ENCODE measurements at regions not wholly inside any gene's neighbourhood (a gene's known extent, or its start where the extent isn't known, plus 50 kb on each side); places are given as distances from the start of the nearest gene placed in this dataset.
A peak's percentile ranks its signal among the peaks of the same experiment; 100 is the strongest.

GRCh38 chr19:30171138-30171635 is 201.0 kb upstream of the ZNF536 start (continued):
- TF ChIP-seq ZNF692 (tag by site-specific recombination; IDR thresholded peaks at IDR 0.05) (no peak), ZBTB21 (tag by site-specific recombination; IDR thresholded peaks at IDR 0.05) (no peak), REPIN1 (tag by site-specific recombination; IDR thresholded peaks at IDR 0.05; ENCODE audit: low read depth) (no peak), ZNF571 (tag by site-specific recombination; IDR thresholded peaks at IDR 0.05) (0 out of 2 replicates have a peak, but pooled peaks have one; percentile 90), ZXDB (tag by site-specific recombination; IDR thresholded peaks at IDR 0.05) (no peak), ZSCAN30 (tag by site-specific recombination; IDR thresholded peaks at IDR 0.05) (no peak), HOXD13 (CRISPR knock-in tag; IDR thresholded peaks at IDR 0.05; ENCODE audit: borderline replicate concordance) (no peak), ZNF514 (tag by site-specific recombination; IDR thresholded peaks at IDR 0.05) (peak; percentile 1; the same call in 1 of the 2 replicates), TSHZ1 (tag by site-specific recombination; IDR thresholded peaks at IDR 0.05; ENCODE audit: borderline replicate concordance) (no peak), ZNF239 (tag by site-specific recombination; IDR thresholded peaks at IDR 0.05) (no peak; the same call in none of the 2 replicates), ZNF155 (tag by site-specific recombination; IDR thresholded peaks at IDR 0.05) (no peak; the same call in 1 of the 2 replicates), SP7 (tag by site-specific recombination; IDR thresholded peaks at IDR 0.05) (no peak), ZNF560 (tag by site-specific recombination; IDR thresholded peaks at IDR 0.05; ENCODE audit: borderline replicate concordance) (no peak), ZBTB6 (tag by site-specific recombination; IDR thresholded peaks at IDR 0.05) (no peak), ZIC2 (tag by site-specific recombination; IDR thresholded peaks at IDR 0.05) (no peak), ZNF558 (tag by site-specific recombination; IDR thresholded peaks at IDR 0.05) (no peak), ZNF707 (tag by site-specific recombination; IDR thresholded peaks at IDR 0.05) (peak; percentile 45; the same call in 1 of the 2 replicates), ZNF10 (tag by site-specific recombination; IDR thresholded peaks at IDR 0.05) (no peak), ZNF335 (tag by site-specific recombination; conservative IDR thresholded peaks at IDR 0.05) (no peak), ZNF138 (tag by site-specific recombination; IDR thresholded peaks at IDR 0.05; ENCODE audit: borderline replicate concordance) (no peak), ZBTB20 (tag by site-specific recombination; IDR thresholded peaks at IDR 0.05) (0 out of 2 replicates have a peak, but pooled peaks have one; percentile 22)
- TF ChIP-seq, protein P1, sequence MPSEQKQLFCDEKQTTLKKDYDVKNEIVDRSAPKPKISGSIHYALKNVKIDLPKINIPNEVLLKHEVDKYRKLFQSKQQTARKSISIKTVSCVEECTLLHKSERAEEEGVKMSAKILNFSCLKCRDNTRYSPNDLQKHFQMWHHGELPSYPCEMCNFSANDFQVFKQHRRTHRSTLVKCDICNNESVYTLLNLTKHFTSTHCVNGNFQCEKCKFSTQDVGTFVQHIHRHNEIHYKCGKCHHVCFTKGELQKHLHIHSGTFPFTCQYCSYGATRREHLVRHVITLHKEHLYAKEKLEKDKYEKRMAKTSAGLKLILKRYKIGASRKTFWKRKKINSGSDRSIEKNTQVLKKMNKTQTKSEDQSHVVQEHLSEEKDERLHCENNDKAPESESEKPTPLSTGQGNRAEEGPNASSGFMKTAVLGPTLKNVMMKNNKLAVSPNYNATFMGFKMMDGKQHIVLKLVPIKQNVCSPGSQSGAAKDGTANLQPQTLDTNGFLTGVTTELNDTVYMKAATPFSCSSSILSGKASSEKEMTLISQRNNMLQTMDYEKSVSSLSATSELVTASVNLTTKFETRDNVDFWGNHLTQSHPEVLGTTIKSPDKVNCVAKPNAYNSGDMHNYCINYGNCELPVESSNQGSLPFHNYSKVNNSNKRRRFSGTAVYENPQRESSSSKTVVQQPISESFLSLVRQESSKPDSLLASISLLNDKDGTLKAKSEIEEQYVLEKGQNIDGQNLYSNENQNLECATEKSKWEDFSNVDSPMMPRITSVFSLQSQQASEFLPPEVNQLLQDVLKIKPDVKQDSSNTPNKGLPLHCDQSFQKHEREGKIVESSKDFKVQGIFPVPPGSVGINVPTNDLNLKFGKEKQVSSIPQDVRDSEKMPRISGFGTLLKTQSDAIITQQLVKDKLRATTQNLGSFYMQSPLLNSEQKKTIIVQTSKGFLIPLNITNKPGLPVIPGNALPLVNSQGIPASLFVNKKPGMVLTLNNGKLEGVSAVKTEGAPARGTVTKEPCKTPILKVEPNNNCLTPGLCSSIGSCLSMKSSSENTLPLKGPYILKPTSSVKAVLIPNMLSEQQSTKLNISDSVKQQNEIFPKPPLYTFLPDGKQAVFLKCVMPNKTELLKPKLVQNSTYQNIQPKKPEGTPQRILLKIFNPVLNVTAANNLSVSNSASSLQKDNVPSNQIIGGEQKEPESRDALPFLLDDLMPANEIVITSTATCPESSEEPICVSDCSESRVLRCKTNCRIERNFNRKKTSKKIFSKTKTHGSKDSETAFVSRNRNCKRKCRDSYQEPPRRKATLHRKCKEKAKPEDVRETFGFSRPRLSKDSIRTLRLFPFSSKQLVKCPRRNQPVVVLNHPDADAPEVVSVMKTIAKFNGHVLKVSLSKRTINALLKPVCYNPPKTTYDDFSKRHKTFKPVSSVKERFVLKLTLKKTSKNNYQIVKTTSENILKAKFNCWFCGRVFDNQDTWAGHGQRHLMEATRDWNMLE (tag by site-specific recombination; conservative IDR thresholded peaks at IDR 0.05; ENCODE audit: low read depth), result no peak
- TF ChIP-seq, protein P2, sequence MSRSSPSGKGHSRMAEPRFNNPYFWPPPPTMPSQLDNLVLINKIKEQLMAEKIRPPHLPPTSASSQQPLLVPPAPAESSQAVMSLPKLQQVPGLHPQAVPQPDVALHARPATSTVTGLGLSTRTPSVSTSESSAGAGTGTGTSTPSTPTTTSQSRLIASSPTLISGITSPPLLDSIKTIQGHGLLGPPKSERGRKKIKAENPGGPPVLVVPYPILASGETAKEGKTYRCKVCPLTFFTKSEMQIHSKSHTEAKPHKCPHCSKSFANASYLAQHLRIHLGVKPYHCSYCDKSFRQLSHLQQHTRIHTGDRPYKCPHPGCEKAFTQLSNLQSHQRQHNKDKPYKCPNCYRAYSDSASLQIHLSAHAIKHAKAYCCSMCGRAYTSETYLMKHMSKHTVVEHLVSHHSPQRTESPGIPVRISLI (tag by site-specific recombination; IDR thresholded peaks at IDR 0.05), result no peak
- TF ChIP-seq, protein P3, sequence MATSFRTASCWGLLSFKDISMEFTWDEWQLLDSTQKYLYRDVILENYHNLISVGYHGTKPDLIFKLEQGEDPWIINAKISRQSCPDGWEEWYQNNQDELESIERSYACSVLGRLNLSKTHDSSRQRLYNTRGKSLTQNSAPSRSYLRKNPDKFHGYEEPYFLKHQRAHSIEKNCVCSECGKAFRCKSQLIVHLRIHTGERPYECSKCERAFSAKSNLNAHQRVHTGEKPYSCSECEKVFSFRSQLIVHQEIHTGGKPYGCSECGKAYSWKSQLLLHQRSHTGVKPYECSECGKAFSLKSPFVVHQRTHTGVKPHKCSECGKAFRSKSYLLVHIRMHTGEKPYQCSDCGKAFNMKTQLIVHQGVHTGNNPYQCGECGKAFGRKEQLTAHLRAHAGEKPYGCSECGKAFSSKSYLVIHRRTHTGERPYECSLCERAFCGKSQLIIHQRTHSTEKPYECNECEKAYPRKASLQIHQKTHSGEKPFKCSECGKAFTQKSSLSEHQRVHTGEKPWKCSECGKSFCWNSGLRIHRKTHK (tag by site-specific recombination; IDR thresholded peaks at IDR 0.05), result no peak
- TF ChIP-seq, protein P4, sequence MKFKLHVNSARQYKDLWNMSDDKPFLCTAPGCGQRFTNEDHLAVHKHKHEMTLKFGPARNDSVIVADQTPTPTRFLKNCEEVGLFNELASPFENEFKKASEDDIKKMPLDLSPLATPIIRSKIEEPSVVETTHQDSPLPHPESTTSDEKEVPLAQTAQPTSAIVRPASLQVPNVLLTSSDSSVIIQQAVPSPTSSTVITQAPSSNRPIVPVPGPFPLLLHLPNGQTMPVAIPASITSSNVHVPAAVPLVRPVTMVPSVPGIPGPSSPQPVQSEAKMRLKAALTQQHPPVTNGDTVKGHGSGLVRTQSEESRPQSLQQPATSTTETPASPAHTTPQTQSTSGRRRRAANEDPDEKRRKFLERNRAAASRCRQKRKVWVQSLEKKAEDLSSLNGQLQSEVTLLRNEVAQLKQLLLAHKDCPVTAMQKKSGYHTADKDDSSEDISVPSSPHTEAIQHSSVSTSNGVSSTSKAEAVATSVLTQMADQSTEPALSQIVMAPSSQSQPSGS (tag by site-specific recombination; IDR thresholded peaks at IDR 0.05; ENCODE audit: low read depth), result no peak
